Neural crest cell (in vitro differentiated cells): ENCODE measurements at regions not wholly inside any gene's neighbourhood (a gene's known extent, or its start where the extent isn't known, plus 50 kb on each side); places are given as distances from the start of the nearest gene placed in this dataset.

ENCODE experiments used
- DNase-seq: peaks from one replicate; pipeline ENCODE4 v3.0.0; 2021; ENCODE audit warnings: low read depth, mixed read lengths, low spot score
- H3K27ac Mint-ChIP-seq: one replicate; pipeline ENCODE4 v1.8.0; 2021; ENCODE audit warnings: mild to moderate bottlenecking, mixed read lengths; ENCODE audit not compliant: unreplicated experiment
- H3K27me3 Mint-ChIP-seq: 2 replicates; pipeline ENCODE4 v1.8.0; 2021; ENCODE audit warnings: low read depth, mild to moderate bottlenecking, mixed read lengths
- H3K36me3 Mint-ChIP-seq: 2 replicates; pipeline ENCODE4 v1.8.0; 2021; ENCODE audit warnings: low read depth, mild to moderate bottlenecking, mixed read lengths
- H3K4me1 Mint-ChIP-seq: 2 replicates; pipeline ENCODE4 v1.8.0; 2021; ENCODE audit warnings: mixed read lengths
- H3K4me3 Mint-ChIP-seq: one replicate; pipeline ENCODE4 v1.8.0; 2021; ENCODE audit warnings: mild to moderate bottlenecking, mixed read lengths
- H3K9me3 Mint-ChIP-seq: 2 replicates; pipeline ENCODE4 v1.8.0; 2021; ENCODE audit warnings: mixed read lengths
- CTCF ChIP-seq: fragments of 200-600 bp; sonication (generic); conservative IDR thresholded peaks from 2 replicates; pipeline ENCODE4 v1.5.0; 2021; ENCODE audit warnings: antibody characterized with exemption, mild to moderate bottlenecking

GRCh38 chr9:115590011-115590410 lies 472.1 kb upstream of the TNC start:
- no peaks in the 10 kb centered on the region for H3K9me3 Mint-ChIP-seq
- H3K27me3 Mint-ChIP-seq, result peaks cover 7% of the 10 kb centered on the region
- no peak for DNase-seq
- peaks cover 9% of the 10 kb centered on the region for H3K4me1 Mint-ChIP-seq
- H3K36me3 Mint-ChIP-seq, result no peaks in the 10 kb centered on the region
- H3K4me3 Mint-ChIP-seq, result no peak overlapping the region
- TF ChIP-seq CTCF, result no peak
- H3K27ac Mint-ChIP-seq, result no peak overlapping the region

- peak; percentile 28 for DNase-seq
- no peak overlapping the region for H3K4me3 Mint-ChIP-seq
- no peaks in the 10 kb centered on the region for H3K36me3 Mint-ChIP-seq
- H3K27me3 Mint-ChIP-seq, result peaks cover 21% of the 10 kb centered on the region
- H3K27ac Mint-ChIP-seq, result peak overlapping the region; percentile 79
- peaks cover 12% of the 10 kb centered on the region for H3K4me1 Mint-ChIP-seq
- H3K9me3 Mint-ChIP-seq, result no peaks in the 10 kb centered on the region
- peak; percentile 92 for TF ChIP-seq CTCF
Observed at GRCh38 chr9:115591584-115591984, 473.6 kb upstream of the TNC start.

GRCh38 chr9:115593587-115594091 lies 475.7 kb upstream of the TNC start:
- Mint-ChIP-seq H3K27ac (no peak overlapping the region), H3K9me3 (no peaks in the 10 kb centered on the region), H3K4me3 (no peak overlapping the region), H3K27me3 (peaks cover 33% of the 10 kb centered on the region), H3K36me3 (no peaks in the 10 kb centered on the region), H3K4me1 (peaks cover 12% of the 10 kb centered on the region)
- peak; percentile 88 for TF ChIP-seq CTCF
- DNase-seq, result peak; percentile 11

- Mint-ChIP-seq H3K27me3 (peaks cover 33% of the 10 kb centered on the region), H3K36me3 (no peaks in the 10 kb centered on the region), H3K4me3 (no peak overlapping the region), H3K9me3 (no peaks in the 10 kb centered on the region), H3K27ac (no peak overlapping the region), H3K4me1 (peaks cover 12% of the 10 kb centered on the region)
- no peak for TF ChIP-seq CTCF
- no peak for DNase-seq
Observed at GRCh38 chr9:115594557-115594956, 476.6 kb upstream of the TNC start.

GRCh38 chr9:115596021-115596745 lies 478.2 kb upstream of the TNC start:
- Mint-ChIP-seq H3K4me3 (no peak overlapping the region), H3K27ac (no peak overlapping the region), H3K27me3 (peaks cover 33% of the 10 kb centered on the region), H3K4me1 (peaks cover 7% of the 10 kb centered on the region), H3K9me3 (no peaks in the 10 kb centered on the region), H3K36me3 (no peaks in the 10 kb centered on the region)
- TF ChIP-seq CTCF, result no peak
- DNase-seq, result no peak
